ENCODE measurements at regions not wholly inside any gene's neighbourhood (a gene's known extent, or its start where the extent isn't known, plus 50 kb on each side); places are given as distances from the start of the nearest gene placed in this dataset.

DNA sequence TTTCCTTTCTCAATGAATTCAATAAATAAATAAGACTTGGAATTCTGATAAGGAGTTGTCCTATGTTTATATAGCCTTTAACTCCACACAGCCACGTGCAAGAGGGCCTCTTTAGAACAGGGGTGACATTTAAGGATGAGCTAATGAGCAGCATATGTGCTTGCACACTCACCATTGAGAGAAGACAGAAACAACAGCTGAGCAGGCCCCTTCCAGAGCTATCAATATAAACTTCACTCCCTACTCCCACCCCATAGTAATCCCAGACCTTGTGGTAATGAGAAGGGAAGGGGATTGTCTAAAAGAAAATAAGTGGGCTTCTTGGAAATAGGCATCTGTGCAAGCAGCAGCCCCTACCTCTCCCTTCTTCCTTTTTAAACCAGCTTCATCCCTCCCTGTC is 176.0 kb downstream of the SEC16B start:
- Mint-ChIP-seq H3K36me3 (ENCODE audit: low read depth, unreplicated experiment) (no peaks in the 10 kb centered on the region), H3K27me3 (ENCODE audit: unreplicated experiment) (no peaks in the 10 kb centered on the region), H3K4me3 (ENCODE audit: unreplicated experiment) (no peak overlapping the region), H3K4me1 (ENCODE audit: unreplicated experiment) (peaks cover 8% of the 10 kb centered on the region), H3K9me3 (ENCODE audit: unreplicated experiment) (no peaks in the 10 kb centered on the region), H3K27ac (ENCODE audit: unreplicated experiment) (no peak overlapping the region)
- no peak for DNase-seq (ENCODE audit: low spot score)
- TF ChIP-seq, protein P1, sequence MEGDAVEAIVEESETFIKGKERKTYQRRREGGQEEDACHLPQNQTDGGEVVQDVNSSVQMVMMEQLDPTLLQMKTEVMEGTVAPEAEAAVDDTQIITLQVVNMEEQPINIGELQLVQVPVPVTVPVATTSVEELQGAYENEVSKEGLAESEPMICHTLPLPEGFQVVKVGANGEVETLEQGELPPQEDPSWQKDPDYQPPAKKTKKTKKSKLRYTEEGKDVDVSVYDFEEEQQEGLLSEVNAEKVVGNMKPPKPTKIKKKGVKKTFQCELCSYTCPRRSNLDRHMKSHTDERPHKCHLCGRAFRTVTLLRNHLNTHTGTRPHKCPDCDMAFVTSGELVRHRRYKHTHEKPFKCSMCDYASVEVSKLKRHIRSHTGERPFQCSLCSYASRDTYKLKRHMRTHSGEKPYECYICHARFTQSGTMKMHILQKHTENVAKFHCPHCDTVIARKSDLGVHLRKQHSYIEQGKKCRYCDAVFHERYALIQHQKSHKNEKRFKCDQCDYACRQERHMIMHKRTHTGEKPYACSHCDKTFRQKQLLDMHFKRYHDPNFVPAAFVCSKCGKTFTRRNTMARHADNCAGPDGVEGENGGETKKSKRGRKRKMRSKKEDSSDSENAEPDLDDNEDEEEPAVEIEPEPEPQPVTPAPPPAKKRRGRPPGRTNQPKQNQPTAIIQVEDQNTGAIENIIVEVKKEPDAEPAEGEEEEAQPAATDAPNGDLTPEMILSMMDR (IDR thresholded peaks at IDR 0.05; ENCODE audit: unreplicated experiment), result no peak

DNA sequence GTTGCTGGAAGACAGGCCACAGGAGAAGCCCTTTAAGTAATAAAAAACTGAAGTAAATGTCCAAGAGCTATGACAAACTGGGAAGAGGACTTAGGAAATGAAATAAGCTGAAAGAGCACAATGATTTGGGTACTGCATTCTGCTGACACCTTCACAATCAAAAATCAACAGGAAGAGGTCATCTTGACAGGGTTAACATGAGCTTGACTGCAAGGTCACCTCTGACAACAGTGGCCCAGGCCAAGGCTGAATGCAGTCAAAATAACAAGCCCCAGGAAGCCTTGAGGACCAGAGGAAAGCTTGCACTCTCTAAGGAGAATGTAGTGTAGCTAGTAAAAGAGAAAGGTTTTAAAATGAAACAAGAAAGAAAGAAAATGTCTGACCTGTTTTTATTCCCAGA is 179.3 kb downstream of the SEC16B start:
- Mint-ChIP-seq H3K27me3 (ENCODE audit: unreplicated experiment) (no peaks in the 10 kb centered on the region), H3K9me3 (ENCODE audit: unreplicated experiment) (no peaks in the 10 kb centered on the region), H3K36me3 (ENCODE audit: low read depth, unreplicated experiment) (peaks cover 3% of the 10 kb centered on the region), H3K4me3 (ENCODE audit: unreplicated experiment) (no peak overlapping the region), H3K27ac (ENCODE audit: unreplicated experiment) (no peak overlapping the region), H3K4me1 (ENCODE audit: unreplicated experiment) (peaks cover 8% of the 10 kb centered on the region)
- TF ChIP-seq, protein P1 (IDR thresholded peaks at IDR 0.05; ENCODE audit: unreplicated experiment), result no peak
- no peak for DNase-seq (ENCODE audit: low spot score)

DNA sequence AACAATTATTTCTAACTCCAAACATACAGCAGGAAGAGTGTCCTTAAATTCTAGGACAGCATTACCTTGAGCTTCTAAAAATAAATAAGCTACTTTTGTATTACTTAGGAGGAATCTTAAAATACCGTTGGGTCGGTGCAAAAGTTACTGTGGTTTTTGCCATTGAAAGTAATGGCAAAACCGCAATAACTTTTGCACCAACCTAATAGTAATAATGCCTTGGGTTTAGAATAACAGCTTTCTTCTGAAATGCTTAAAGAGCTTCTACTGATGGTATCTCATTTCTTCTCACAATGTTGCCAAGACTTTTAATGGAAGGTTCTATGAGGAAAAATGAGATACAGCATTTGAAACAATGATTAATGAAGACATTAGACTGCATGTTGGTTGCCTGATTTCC is 179.9 kb downstream of the SEC16B start:
- Mint-ChIP-seq H3K27ac (ENCODE audit: unreplicated experiment) (no peak overlapping the region), H3K4me3 (ENCODE audit: unreplicated experiment) (no peak overlapping the region), H3K27me3 (ENCODE audit: unreplicated experiment) (no peaks in the 10 kb centered on the region), H3K4me1 (ENCODE audit: unreplicated experiment) (peaks cover 8% of the 10 kb centered on the region), H3K9me3 (ENCODE audit: unreplicated experiment) (no peaks in the 10 kb centered on the region), H3K36me3 (ENCODE audit: low read depth, unreplicated experiment) (peaks cover 3% of the 10 kb centered on the region)
- TF ChIP-seq, protein P1 (IDR thresholded peaks at IDR 0.05; ENCODE audit: unreplicated experiment), result no peak
- DNase-seq (ENCODE audit: low spot score), result no peak

DNA sequence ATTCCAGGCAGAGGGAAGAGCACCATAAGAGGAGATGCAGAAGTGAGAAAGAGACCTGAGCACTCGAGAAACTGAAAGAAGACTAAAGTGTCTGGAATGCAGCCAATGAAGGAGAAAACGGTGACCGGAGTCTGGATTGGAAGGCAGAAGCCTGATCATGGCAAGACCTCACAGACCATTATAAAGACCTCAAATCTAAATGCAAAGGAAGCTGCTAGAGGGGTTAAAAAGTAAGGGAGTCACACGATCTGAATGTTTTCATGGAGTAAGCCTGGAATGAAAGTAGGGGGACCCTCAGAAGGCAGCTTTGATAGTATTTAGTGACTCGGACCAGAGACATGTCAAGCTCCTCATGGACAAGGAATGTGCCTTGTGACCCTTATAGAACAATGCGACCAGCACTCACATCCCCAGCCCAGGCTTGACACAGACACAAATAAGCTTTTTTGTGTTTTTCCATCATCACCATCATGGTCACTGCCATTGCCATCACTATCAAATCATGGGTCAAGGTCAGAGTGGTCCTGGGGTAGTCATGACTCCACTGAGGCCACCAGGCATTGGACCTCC is 183.6 kb downstream of the SEC16B start:
- no peaks in the 10 kb centered on the region for H3K9me3 Mint-ChIP-seq (ENCODE audit: unreplicated experiment)
- H3K4me3 Mint-ChIP-seq (ENCODE audit: unreplicated experiment), result no peak overlapping the region
- TF ChIP-seq, protein P1 (IDR thresholded peaks at IDR 0.05; ENCODE audit: unreplicated experiment), result no peak
- no peak for DNase-seq (ENCODE audit: low spot score)
- H3K36me3 Mint-ChIP-seq (ENCODE audit: low read depth, unreplicated experiment), result peaks cover 3% of the 10 kb centered on the region
- no peaks in the 10 kb centered on the region for H3K27me3 Mint-ChIP-seq (ENCODE audit: unreplicated experiment)
- H3K4me1 Mint-ChIP-seq (ENCODE audit: unreplicated experiment), result peaks cover 10% of the 10 kb centered on the region
- no peak overlapping the region for H3K27ac Mint-ChIP-seq (ENCODE audit: unreplicated experiment)

DNA sequence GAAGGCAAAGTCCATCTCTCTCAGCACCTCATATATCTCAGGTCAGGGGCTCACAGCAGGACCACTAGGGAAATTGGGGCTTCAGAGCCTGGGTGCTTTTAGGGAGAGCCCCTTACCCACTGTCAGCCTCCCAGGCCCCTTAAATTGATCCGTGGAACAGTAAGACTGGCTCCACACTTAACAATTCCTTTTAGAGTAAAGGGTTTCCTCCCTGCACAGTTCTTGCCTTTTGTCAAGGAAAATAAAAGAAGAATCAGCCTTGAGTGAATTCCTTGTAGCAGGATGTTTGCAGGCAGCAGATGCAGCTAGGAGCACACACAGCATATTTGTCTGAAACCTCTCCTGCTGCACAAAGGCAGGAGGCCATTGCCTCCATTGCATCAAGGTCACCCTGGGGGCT is 184.9 kb downstream of the SEC16B start:
- H3K9me3 Mint-ChIP-seq (ENCODE audit: unreplicated experiment), result no peaks in the 10 kb centered on the region
- no peak for DNase-seq (ENCODE audit: low spot score)
- H3K27me3 Mint-ChIP-seq (ENCODE audit: unreplicated experiment), result peaks cover 2% of the 10 kb centered on the region
- no peak overlapping the region for H3K27ac Mint-ChIP-seq (ENCODE audit: unreplicated experiment)
- H3K36me3 Mint-ChIP-seq (ENCODE audit: low read depth, unreplicated experiment), result peaks cover 3% of the 10 kb centered on the region
- H3K4me1 Mint-ChIP-seq (ENCODE audit: unreplicated experiment), result peaks cover 5% of the 10 kb centered on the region
- no peak overlapping the region for H3K4me3 Mint-ChIP-seq (ENCODE audit: unreplicated experiment)
- TF ChIP-seq, protein P1 (IDR thresholded peaks at IDR 0.05; ENCODE audit: unreplicated experiment), result no peak
